ENCODE measurements at regions not wholly inside any gene's neighbourhood (a gene's known extent, or its start where the extent isn't known, plus 50 kb on each side); places are given as distances from the start of the nearest gene placed in this dataset.

DNA sequence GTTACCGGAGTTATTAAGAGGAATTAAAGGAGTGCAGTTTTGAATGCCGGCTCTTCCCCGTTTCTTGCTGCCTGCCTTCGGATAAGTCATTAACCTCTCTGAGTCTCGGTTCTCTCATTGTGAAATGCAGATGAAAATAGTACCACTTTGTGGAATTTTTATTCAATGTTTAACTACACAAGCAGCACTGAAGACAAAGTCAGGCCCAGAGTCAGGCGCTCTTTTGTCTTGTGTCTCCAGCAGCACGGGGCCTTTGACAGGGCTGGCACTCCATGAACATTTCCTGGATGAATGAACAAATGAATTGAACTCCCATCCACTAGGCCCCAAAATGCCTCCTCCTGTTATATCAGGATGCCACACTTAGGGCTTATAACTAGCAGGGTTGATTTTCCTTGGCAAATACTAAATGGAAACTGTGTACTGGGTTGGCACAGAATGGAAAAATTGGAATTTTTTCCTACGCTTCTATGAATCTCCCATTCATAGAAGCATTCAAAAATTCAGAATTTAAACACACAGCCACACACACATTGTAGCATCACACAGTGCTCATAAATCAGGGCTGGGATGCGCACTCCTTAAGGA is 332.8 kb downstream of the MLLT3 start:
- Histone ChIP-seq H3K4me3 (no peak overlapping the region), H3K27ac (ENCODE audit: extremely low read depth, low read depth, low read length) (no peak overlapping the region), H2AFZ (ENCODE audit: low read depth, low read length) (no peak overlapping the region), H3K9me1 (ENCODE audit: control insufficient read depth, insufficient read depth, low read length) (no peaks in the 10 kb centered on the region), H3K9me3 (replicated peaks; ENCODE audit: control insufficient read depth, insufficient read depth, low read depth, low read length) (no peaks in the 10 kb centered on the region), H3K36me3 (ENCODE audit: control insufficient read depth, insufficient read depth, low read length) (no peaks in the 10 kb centered on the region), H4K20me1 (replicated peaks; ENCODE audit: control insufficient read depth, insufficient read depth, low read length) (no peaks in the 10 kb centered on the region), H3K79me2 (ENCODE audit: control insufficient read depth, insufficient read depth, low read length) (no peaks in the 10 kb centered on the region), H3K4me1 (replicated peaks in 1 of 2; ENCODE audit: control insufficient read depth in 2 of 2, insufficient read depth in 2 of 2, low read length in 2 of 2) (no peaks in the 10 kb centered on the region), H3K27me3 (ENCODE audit: control insufficient read depth in 2 of 2, insufficient read depth in 2 of 2, low read length in 2 of 2) (no peaks in the 10 kb centered on the region), H3K4me2 (ENCODE audit: insufficient read depth, low read length) (no peak overlapping the region), H3K9ac (ENCODE audit: insufficient read depth in 1 of 2, low read depth in 2 of 2, low read length in 2 of 2) (no peak overlapping the region)
- ChIA-PET POLR2A (no interaction called here), CTCF (ENCODE audit: low intra/inter-chr PET ratio) (no interaction called here)
- intact Hi-C loops (cut with micrococcal nuclease) (no loop called here), in situ Hi-C loops (cut with MboI) (no loop called here)
- 1% methylated on average over 9 of the region's 9 CpGs for WGBS (ENCODE audit: insufficient coverage, low coverage, missing lambda C conversion rate)
- no peak for ATAC-seq
- no TSS peak for BruUV-seq (replicated peaks)
- no peak for FAIRE-seq
- DNase-seq (ENCODE audit: extremely low read depth in 1 of 4, low spot score in 3 of 4), result no peak
- no peak for TF ChIP-seq TBP (optimal IDR thresholded peaks at IDR 0.05; ENCODE audit: low read depth, low read length)
- TF ChIP-seq ZNF134 (CRISPR knock-in tag; conservative IDR thresholded peaks at IDR 0.05), result no peak
- TF ChIP-seq NEUROD1 (IDR thresholded peaks at IDR 0.05; ENCODE audit: borderline replicate concordance, low read depth, low read length, partially characterized antibody), result no peak
- TF ChIP-seq, protein P1, sequence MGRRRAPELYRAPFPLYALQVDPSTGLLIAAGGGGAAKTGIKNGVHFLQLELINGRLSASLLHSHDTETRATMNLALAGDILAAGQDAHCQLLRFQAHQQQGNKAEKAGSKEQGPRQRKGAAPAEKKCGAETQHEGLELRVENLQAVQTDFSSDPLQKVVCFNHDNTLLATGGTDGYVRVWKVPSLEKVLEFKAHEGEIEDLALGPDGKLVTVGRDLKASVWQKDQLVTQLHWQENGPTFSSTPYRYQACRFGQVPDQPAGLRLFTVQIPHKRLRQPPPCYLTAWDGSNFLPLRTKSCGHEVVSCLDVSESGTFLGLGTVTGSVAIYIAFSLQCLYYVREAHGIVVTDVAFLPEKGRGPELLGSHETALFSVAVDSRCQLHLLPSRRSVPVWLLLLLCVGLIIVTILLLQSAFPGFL (CRISPR knock-in tag; IDR thresholded peaks at IDR 0.05), result no peak
- no peak for TF ChIP-seq ZNF384 (IDR thresholded peaks at IDR 0.05; ENCODE audit: low read depth, low read length)

DNA sequence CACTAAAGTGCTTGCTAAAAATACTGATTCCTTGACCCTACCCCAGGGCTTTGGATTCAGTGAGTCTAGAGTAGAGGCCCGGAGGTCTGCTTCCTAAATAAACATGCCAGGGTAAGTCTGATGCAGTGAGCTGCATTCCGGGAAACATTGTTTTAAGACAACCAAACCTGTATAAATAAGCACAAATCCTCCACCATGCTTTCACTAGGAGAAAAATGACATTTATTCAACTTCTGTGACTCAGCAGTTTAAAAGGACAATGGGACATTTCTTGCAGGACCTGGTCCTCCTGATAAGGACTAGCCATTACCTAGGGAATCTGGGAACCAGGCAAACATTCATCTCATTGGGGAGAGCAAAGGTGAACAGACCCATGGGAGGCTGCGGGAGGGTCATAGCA is 335.3 kb downstream of the MLLT3 start:
- in situ Hi-C loops (cut with MboI) (no loop called here), intact Hi-C loops (cut with micrococcal nuclease) (no loop called here)
- Histone ChIP-seq H3K36me3 (ENCODE audit: control insufficient read depth, insufficient read depth, low read length) (no peaks in the 10 kb centered on the region), H4K20me1 (replicated peaks; ENCODE audit: control insufficient read depth, insufficient read depth, low read length) (no peaks in the 10 kb centered on the region), H3K4me2 (ENCODE audit: insufficient read depth, low read length) (no peak overlapping the region), H3K4me1 (replicated peaks in 1 of 2; ENCODE audit: control insufficient read depth in 2 of 2, insufficient read depth in 2 of 2, low read length in 2 of 2) (no peaks in the 10 kb centered on the region), H3K4me3 (no peak overlapping the region), H3K9me1 (ENCODE audit: control insufficient read depth, insufficient read depth, low read length) (no peaks in the 10 kb centered on the region), H3K79me2 (ENCODE audit: control insufficient read depth, insufficient read depth, low read length) (no peaks in the 10 kb centered on the region), H3K27me3 (ENCODE audit: control insufficient read depth in 2 of 2, insufficient read depth in 2 of 2, low read length in 2 of 2) (no peaks in the 10 kb centered on the region), H3K9ac (ENCODE audit: insufficient read depth in 1 of 2, low read depth in 2 of 2, low read length in 2 of 2) (no peak overlapping the region), H2AFZ (ENCODE audit: low read depth, low read length) (no peak overlapping the region), H3K27ac (ENCODE audit: extremely low read depth, low read depth, low read length) (no peak overlapping the region), H3K9me3 (replicated peaks; ENCODE audit: control insufficient read depth, insufficient read depth, low read depth, low read length) (no peaks in the 10 kb centered on the region)
- FAIRE-seq (no peak), ATAC-seq (no peak), DNase-seq (ENCODE audit: extremely low read depth in 1 of 4, low spot score in 3 of 4) (no peak)
- no TSS peak for BruUV-seq (replicated peaks)
- 0% methylated on average over 3 of the region's 3 CpGs for WGBS (ENCODE audit: insufficient coverage, low coverage, missing lambda C conversion rate)
- ChIA-PET POLR2A (no interaction called here), CTCF (ENCODE audit: low intra/inter-chr PET ratio) (no interaction called here)
- TF ChIP-seq POLR2A (conservative IDR thresholded peaks at IDR 0.05), result no peak
- TF ChIP-seq GABPA (tag; conservative IDR thresholded peaks at IDR 0.05; ENCODE audit: low read depth), result no peak
- TF ChIP-seq HNRNPK (IDR thresholded peaks at IDR 0.05; ENCODE audit: low read depth, low read length, poor library complexity, severe bottlenecking), result no peak
- TF ChIP-seq, protein P2, sequence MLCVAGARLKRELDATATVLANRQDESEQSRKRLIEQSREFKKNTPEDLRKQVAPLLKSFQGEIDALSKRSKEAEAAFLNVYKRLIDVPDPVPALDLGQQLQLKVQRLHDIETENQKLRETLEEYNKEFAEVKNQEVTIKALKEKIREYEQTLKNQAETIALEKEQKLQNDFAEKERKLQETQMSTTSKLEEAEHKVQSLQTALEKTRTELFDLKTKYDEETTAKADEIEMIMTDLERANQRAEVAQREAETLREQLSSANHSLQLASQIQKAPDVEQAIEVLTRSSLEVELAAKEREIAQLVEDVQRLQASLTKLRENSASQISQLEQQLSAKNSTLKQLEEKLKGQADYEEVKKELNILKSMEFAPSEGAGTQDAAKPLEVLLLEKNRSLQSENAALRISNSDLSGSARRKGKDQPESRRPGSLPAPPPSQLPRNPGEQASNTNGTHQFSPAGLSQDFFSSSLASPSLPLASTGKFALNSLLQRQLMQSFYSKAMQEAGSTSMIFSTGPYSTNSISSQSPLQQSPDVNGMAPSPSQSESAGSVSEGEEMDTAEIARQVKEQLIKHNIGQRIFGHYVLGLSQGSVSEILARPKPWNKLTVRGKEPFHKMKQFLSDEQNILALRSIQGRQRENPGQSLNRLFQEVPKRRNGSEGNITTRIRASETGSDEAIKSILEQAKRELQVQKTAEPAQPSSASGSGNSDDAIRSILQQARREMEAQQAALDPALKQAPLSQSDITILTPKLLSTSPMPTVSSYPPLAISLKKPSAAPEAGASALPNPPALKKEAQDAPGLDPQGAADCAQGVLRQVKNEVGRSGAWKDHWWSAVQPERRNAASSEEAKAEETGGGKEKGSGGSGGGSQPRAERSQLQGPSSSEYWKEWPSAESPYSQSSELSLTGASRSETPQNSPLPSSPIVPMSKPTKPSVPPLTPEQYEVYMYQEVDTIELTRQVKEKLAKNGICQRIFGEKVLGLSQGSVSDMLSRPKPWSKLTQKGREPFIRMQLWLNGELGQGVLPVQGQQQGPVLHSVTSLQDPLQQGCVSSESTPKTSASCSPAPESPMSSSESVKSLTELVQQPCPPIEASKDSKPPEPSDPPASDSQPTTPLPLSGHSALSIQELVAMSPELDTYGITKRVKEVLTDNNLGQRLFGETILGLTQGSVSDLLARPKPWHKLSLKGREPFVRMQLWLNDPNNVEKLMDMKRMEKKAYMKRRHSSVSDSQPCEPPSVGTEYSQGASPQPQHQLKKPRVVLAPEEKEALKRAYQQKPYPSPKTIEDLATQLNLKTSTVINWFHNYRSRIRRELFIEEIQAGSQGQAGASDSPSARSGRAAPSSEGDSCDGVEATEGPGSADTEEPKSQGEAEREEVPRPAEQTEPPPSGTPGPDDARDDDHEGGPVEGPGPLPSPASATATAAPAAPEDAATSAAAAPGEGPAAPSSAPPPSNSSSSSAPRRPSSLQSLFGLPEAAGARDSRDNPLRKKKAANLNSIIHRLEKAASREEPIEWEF (CRISPR knock-in tag; IDR thresholded peaks at IDR 0.05), result no peak
- no peak for TF ChIP-seq CBFB (CRISPR knock-in tag; IDR thresholded peaks at IDR 0.05)
- no peak for TF ChIP-seq CAMTA2 (CRISPR knock-in tag; conservative IDR thresholded peaks at IDR 0.05)
- no peak for TF ChIP-seq SRSF3 (IDR thresholded peaks at IDR 0.05; ENCODE audit: insufficient read depth, low read length)
